CD14-positive monocyte (primary cell): ENCODE measurements at regions not wholly inside any gene's neighbourhood (a gene's known extent, or its start where the extent isn't known, plus 50 kb on each side); places are given as distances from the start of the nearest gene placed in this dataset.

Experiments used
- DNase-seq, 3 donors: peaks; one replicate each; pipeline ENCODE4 v3.0.0-alpha.2; 2011 to 2022
- H2AFZ ChIP-seq: 2 replicates; pipeline ENCODE4 v1.6.0; 2012; ENCODE audit warnings: mild to moderate bottlenecking, low read depth, low read length, inconsistent platforms; ENCODE audit not compliant: insufficient read depth, poor library complexity, severe bottlenecking
- H3K27ac ChIP-seq, 2 donors: 1 replicate in 1 of 2; 2 replicates in 1 of 2; pipeline ENCODE4 v1.5.1; 2012 to 2013; ENCODE audit warnings: low read length in 2 of 2, control low read depth in 1 of 2, inconsistent platforms in 1 of 2, low read depth in 1 of 2, mild to moderate bottlenecking in 1 of 2
- H3K27me3 ChIP-seq, 2 donors: one replicate each; pipeline versions ENCODE4 v1.6.0 to v1.6.1; 2011 to 2013; ENCODE audit warnings: low read length in 2 of 2; ENCODE audit not compliant: control insufficient read depth in 2 of 2, insufficient read depth in 2 of 2
- H3K36me3 ChIP-seq, 2 donors: replicated peaks in 1 of 2; 1 replicate in 1 of 2; 2 replicates in 1 of 2; pipeline versions ENCODE4 v1.5.1 to v1.6.1; 2012 to 2013; ENCODE audit warnings: low read length in 2 of 2, control low read depth in 1 of 2, inconsistent platforms in 1 of 2, mild to moderate bottlenecking in 1 of 2; ENCODE audit not compliant: insufficient read depth in 2 of 2, control insufficient read depth in 1 of 2
- H3K4me1 ChIP-seq, 2 donors: 1 replicate in 1 of 2; 2 replicates in 1 of 2; pipeline versions ENCODE4 v1.5.1 to v1.6.1; 2012 to 2013; ENCODE audit warnings: low read length in 2 of 2, control low read depth in 1 of 2, inconsistent platforms in 1 of 2, mild to moderate bottlenecking in 1 of 2, moderate library complexity in 1 of 2; ENCODE audit not compliant: insufficient read depth in 2 of 2, control insufficient read depth in 1 of 2
- H3K4me2 ChIP-seq: replicated peaks from 2 replicates; pipeline ENCODE3; 2012; ENCODE audit warnings: low read length, moderate library complexity, mild to moderate bottlenecking; ENCODE audit not compliant: poor library complexity, severe bottlenecking; ENCODE audit errors: extremely low read depth
- H3K4me3 ChIP-seq, 3 experiments: fragments of 200-600 bp in 1 of 3; sonication (generic) in 1 of 3; replicated peaks in 1 of 3; 1 replicate in 2 of 3; 2 replicates in 1 of 3; pipeline ENCODE4 v1.5.1; 2011 to 2013; ENCODE audit warnings: low read length in 3 of 3, mild to moderate bottlenecking in 3 of 3, control low read depth in 2 of 3, low read depth in 2 of 3, inconsistent platforms in 1 of 3, moderate library complexity in 1 of 3
- H3K79me2 ChIP-seq: 2 replicates; pipeline ENCODE4 v1.6.0; 2012; ENCODE audit warnings: mild to moderate bottlenecking, control low read depth, inconsistent platforms, low read length, moderate library complexity; ENCODE audit not compliant: insufficient read depth
- H3K9ac ChIP-seq: 2 replicates; pipeline ENCODE4 v1.6.0; 2017; ENCODE audit warnings: low read length, mild to moderate bottlenecking; ENCODE audit not compliant: insufficient read depth, poor library complexity, severe bottlenecking
- H3K9me3 ChIP-seq, 2 donors: replicated peaks in 1 of 2; 1 replicate in 1 of 2; 2 replicates in 1 of 2; pipeline versions ENCODE4 v1.5.1 to v1.6.1; 2012 to 2013; ENCODE audit warnings: low read length in 2 of 2, control low read depth in 1 of 2; ENCODE audit not compliant: control insufficient read depth in 1 of 2, insufficient read depth in 1 of 2
- H4K20me1 ChIP-seq: 2 replicates; pipeline ENCODE4 v1.6.0; 2012; ENCODE audit warnings: mild to moderate bottlenecking, low read length, control low read depth, moderate library complexity; ENCODE audit not compliant: insufficient read depth
- H3K27ac Mint-ChIP-seq, 7 donors: one replicate each; pipeline ENCODE4 v1.8.0; 2020; ENCODE audit warnings: mild to moderate bottlenecking in 7 of 7, mixed read lengths in 7 of 7, moderate library complexity in 6 of 7, inconsistent platforms in 2 of 7
- H3K27me3 Mint-ChIP-seq, 3 donors: one replicate each; pipeline ENCODE4 v1.8.0; 2021 to 2022; ENCODE audit warnings: low read depth in 3 of 3, mild to moderate bottlenecking in 3 of 3, mixed read lengths in 3 of 3, moderate library complexity in 3 of 3, inconsistent platforms in 1 of 3
- H3K36me3 Mint-ChIP-seq, 2 donors: one replicate each; pipeline ENCODE4 v1.8.0; 2020; ENCODE audit warnings: mixed read lengths in 2 of 2, inconsistent platforms in 1 of 2, mild to moderate bottlenecking in 1 of 2
- H3K4me1 Mint-ChIP-seq: one replicate; pipeline ENCODE4 v1.8.0; 2020; ENCODE audit warnings: mild to moderate bottlenecking, mixed read lengths
- H3K4me3 Mint-ChIP-seq, 2 donors: one replicate each; pipeline ENCODE4 v1.8.0; 2020; ENCODE audit warnings: mild to moderate bottlenecking in 2 of 2, mixed read lengths in 2 of 2, moderate library complexity in 1 of 2
- H3K9me3 Mint-ChIP-seq, 7 donors: one replicate each; pipeline ENCODE4 v1.8.0; 2020 to 2022; ENCODE audit warnings: mixed read lengths in 7 of 7, mild to moderate bottlenecking in 6 of 7, moderate library complexity in 6 of 7, inconsistent platforms in 2 of 7
- CTCF ChIP-seq: fragments of 200-600 bp; IDR thresholded peaks from one replicate; pipeline ENCODE4 v1.8.0; 2022; ENCODE audit warnings: antibody characterized with exemption, mild to moderate bottlenecking
- WGBS: methylation state at CpG from one replicate; pipeline ENCODE4 v1.1.5; 2013; ENCODE audit warnings: missing lambda C conversion rate; ENCODE audit not compliant: insufficient coverage; 5-methylcytosine and 5-hydroxymethylcytosine counted together
- intact Hi-C, 2 donors: fragments of 100-400 bp; cut with micrococcal nuclease; formaldehyde crosslinking; loops; one replicate each; pipeline versions ENCODE4 v1.15.0 to v1.15.1; 2023

DNA sequence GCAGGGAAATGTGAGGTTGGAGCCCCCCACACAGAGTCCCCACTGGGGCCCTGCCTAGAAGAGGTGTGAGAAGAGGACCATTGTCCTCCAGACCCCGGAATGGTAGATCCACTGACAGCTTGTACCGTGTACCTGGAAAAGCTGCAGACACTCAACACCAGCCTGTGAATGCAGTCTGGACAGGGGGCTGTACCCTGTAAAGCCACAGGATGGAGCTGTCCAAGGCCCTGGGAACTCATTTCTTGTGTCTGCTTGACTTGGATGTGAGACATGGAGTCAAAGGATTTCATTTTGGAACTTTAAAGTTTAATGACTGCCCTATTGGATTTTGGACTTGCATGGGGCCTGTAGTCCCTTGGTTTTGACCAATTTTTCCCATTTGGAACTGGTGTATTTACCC lies 535.0 kb upstream of the MEF2C start:
- H3K9me3 ChIP-seq, result peaks cover 11 to 13% of the 10 kb centered on the region in 2 donors
- H3K36me3 ChIP-seq, result no peaks in the 10 kb centered on the region
- H2AFZ ChIP-seq, result no peak overlapping the region
- no peaks in the 10 kb centered on the region for H3K27me3 ChIP-seq
- peak overlapping the region in 1 of 2 donors; percentile 71 for H3K27ac ChIP-seq
- no peak overlapping the region for H3K4me3 ChIP-seq
- no peaks in the 10 kb centered on the region for H3K79me2 ChIP-seq
- 100% methylated on average over 2 of the region's 2 CpGs for whole genome bisulfite sequencing
- H3K4me1 ChIP-seq, result peaks cover 17 to 27% of the 10 kb centered on the region in 2 donors
- no peak for TF ChIP-seq CTCF
- H3K27ac Mint-ChIP-seq, result peak overlapping the region in 6 of 7 donors; percentile 75 to 90 (median 82)
- H3K9ac ChIP-seq, result no peak overlapping the region
- H3K9me3 Mint-ChIP-seq, result peaks cover 16 to 35% (median 25%) of the 10 kb centered on the region in 7 donors
- peaks cover 15 to 24% of the 10 kb centered on the region in 2 donors for H3K36me3 Mint-ChIP-seq
- peaks cover 0 to 1% (median 0%) of the 10 kb centered on the region in 3 donors for H3K27me3 Mint-ChIP-seq
- no peaks in the 10 kb centered on the region for H4K20me1 ChIP-seq
- no peak for DNase-seq
- H3K4me2 ChIP-seq, result no peak overlapping the region
- H3K4me3 Mint-ChIP-seq, result no peak overlapping the region
- intact Hi-C loops, result no loop called here
- H3K4me1 Mint-ChIP-seq, result peaks cover 19% of the 10 kb centered on the region

- peak overlapping the region in 1 of 2 donors; percentile 71 for H3K27ac ChIP-seq
- intact Hi-C loops, result no loop called here
- H3K4me2 ChIP-seq, result no peak overlapping the region
- no peak overlapping the region for H3K4me3 Mint-ChIP-seq
- no peaks in the 10 kb centered on the region for H4K20me1 ChIP-seq
- H3K9ac ChIP-seq, result no peak overlapping the region
- no peak overlapping the region for H3K4me3 ChIP-seq
- peaks cover 11 to 13% of the 10 kb centered on the region in 2 donors for H3K9me3 ChIP-seq
- DNase-seq, result no peak
- H3K36me3 ChIP-seq, result no peaks in the 10 kb centered on the region
- H3K36me3 Mint-ChIP-seq, result peaks cover 15 to 24% of the 10 kb centered on the region in 2 donors
- no peaks in the 10 kb centered on the region for H3K27me3 ChIP-seq
- no peaks in the 10 kb centered on the region for H3K79me2 ChIP-seq
- H3K27me3 Mint-ChIP-seq, result peaks cover 0 to 1% (median 0%) of the 10 kb centered on the region in 3 donors
- H3K4me1 ChIP-seq, result peaks cover 17 to 27% of the 10 kb centered on the region in 2 donors
- H3K9me3 Mint-ChIP-seq, result peaks cover 14 to 36% (median 25%) of the 10 kb centered on the region in 7 donors
- WGBS, result 97% methylated on average over 3 of the region's 3 CpGs
- no peak for TF ChIP-seq CTCF
- H3K4me1 Mint-ChIP-seq, result peaks cover 19% of the 10 kb centered on the region
- no peak overlapping the region for H2AFZ ChIP-seq
- H3K27ac Mint-ChIP-seq, result peak overlapping the region in 2 of 7 donors; percentile 9 to 33
These were observed 534.5 kb upstream of the MEF2C start for GRCh38 chr5:89417515-89417914.
